Upper lobe of right lung (tissue), 1 donor: ENCODE measurements at regions not wholly inside any gene's neighbourhood (a gene's known extent, or its start where the extent isn't known, plus 50 kb on each side); places are given as distances from the start of the nearest gene placed in this dataset.

Experiments used
- ATAC-seq: fragments of 200-7000 bp; cut with Tn5 transposase; one replicate; pipeline ENCODE4 v1.9.1; 2020; ENCODE audit warnings: mild to moderate bottlenecking, moderate library complexity
- DNase-seq: peaks from one replicate; pipeline ENCODE4 v3.0.0-alpha.2; 2020
- H3K27ac ChIP-seq: fragments of 200-600 bp; one replicate; pipeline ENCODE4 v1.8.0; 2022
- H3K27me3 ChIP-seq: fragments of 200-600 bp; one replicate; pipeline ENCODE4 v1.8.0; 2022; ENCODE audit warnings: mild to moderate bottlenecking
- H3K36me3 ChIP-seq: fragments of 200-600 bp; one replicate; pipeline ENCODE4 v1.8.0; 2022
- H3K4me1 ChIP-seq: fragments of 200-600 bp; one replicate; pipeline ENCODE4 v1.8.0; 2022
- H3K4me3 ChIP-seq: fragments of 200-600 bp; one replicate; pipeline ENCODE4 v1.8.0; 2022; ENCODE audit warnings: mild to moderate bottlenecking
- H3K9me3 ChIP-seq: fragments of 200-600 bp; one replicate; pipeline ENCODE4 v1.8.0; 2022
- intact Hi-C: fragments of 100-400 bp; cut with DNase I; formaldehyde crosslinking; loops from one replicate; pipeline ENCODE4 v1.11.0; 2022
- TF ChIP-seq, protein P1 (sequence below): fragments of 200-600 bp; IDR thresholded peaks from one replicate; pipeline ENCODE4 v1.8.0; 2022; ENCODE audit warnings: antibody characterized with exemption
- donor health status: DM: no; HTN: yes; CAD: no; lungs with severe emphysema.

DNA sequence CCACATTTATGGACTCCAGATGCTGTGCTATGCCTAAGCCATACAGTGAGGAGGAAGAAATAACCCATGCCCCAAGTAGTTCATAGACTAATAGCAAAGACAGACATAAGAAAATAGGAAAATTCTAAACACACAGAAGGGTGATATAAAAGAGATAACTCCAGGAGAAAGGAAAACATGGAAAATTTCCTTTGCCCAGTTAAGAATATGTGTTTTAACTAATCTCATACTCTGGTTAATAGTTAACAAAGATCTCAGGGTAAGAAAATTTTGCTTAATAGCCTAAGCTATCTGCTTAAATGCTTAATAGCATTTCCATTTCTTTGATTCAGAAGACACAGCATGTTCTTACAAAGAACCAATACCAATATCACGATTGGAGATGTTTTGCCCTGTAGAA is 358.0 kb downstream of the MSX2 start:
- intact Hi-C loops, result no loop called here
- H3K27ac ChIP-seq, result no peak overlapping the region
- H3K36me3 ChIP-seq, result no peaks in the 10 kb centered on the region
- TF ChIP-seq, protein P1, sequence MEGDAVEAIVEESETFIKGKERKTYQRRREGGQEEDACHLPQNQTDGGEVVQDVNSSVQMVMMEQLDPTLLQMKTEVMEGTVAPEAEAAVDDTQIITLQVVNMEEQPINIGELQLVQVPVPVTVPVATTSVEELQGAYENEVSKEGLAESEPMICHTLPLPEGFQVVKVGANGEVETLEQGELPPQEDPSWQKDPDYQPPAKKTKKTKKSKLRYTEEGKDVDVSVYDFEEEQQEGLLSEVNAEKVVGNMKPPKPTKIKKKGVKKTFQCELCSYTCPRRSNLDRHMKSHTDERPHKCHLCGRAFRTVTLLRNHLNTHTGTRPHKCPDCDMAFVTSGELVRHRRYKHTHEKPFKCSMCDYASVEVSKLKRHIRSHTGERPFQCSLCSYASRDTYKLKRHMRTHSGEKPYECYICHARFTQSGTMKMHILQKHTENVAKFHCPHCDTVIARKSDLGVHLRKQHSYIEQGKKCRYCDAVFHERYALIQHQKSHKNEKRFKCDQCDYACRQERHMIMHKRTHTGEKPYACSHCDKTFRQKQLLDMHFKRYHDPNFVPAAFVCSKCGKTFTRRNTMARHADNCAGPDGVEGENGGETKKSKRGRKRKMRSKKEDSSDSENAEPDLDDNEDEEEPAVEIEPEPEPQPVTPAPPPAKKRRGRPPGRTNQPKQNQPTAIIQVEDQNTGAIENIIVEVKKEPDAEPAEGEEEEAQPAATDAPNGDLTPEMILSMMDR, result no peak
- no peak overlapping the region for H3K4me3 ChIP-seq
- no peak for DNase-seq
- no peaks in the 10 kb centered on the region for H3K27me3 ChIP-seq
- H3K4me1 ChIP-seq, result no peaks in the 10 kb centered on the region
- ATAC-seq, result no peak
- no peaks in the 10 kb centered on the region for H3K9me3 ChIP-seq

DNA sequence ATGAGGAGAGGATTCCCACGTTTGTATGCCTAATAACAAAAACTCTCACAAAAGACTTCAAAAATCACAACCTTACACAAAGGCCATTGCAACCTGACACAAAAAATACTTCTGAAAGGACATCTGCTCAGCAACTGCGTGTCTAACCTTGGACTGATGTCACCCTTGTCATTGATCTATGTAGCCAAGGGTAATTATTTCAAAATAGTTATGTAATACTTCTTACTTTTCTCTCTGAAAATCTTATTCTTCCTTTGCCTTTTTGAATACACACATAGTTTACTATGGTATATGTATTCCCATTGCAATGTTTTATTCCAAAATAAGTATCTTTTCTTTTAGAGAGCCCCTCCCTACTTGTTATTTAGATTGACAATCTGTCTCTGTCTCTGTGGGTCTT is 355.3 kb downstream of the MSX2 start:
- ATAC-seq, result no peak
- no peaks in the 10 kb centered on the region for H3K4me1 ChIP-seq
- no peak overlapping the region for H3K27ac ChIP-seq
- TF ChIP-seq, protein P1, result no peak
- intact Hi-C loops, result no loop called here
- DNase-seq, result no peak
- H3K9me3 ChIP-seq, result no peaks in the 10 kb centered on the region
- no peaks in the 10 kb centered on the region for H3K36me3 ChIP-seq
- H3K27me3 ChIP-seq, result no peaks in the 10 kb centered on the region
- H3K4me3 ChIP-seq, result no peak overlapping the region

DNA sequence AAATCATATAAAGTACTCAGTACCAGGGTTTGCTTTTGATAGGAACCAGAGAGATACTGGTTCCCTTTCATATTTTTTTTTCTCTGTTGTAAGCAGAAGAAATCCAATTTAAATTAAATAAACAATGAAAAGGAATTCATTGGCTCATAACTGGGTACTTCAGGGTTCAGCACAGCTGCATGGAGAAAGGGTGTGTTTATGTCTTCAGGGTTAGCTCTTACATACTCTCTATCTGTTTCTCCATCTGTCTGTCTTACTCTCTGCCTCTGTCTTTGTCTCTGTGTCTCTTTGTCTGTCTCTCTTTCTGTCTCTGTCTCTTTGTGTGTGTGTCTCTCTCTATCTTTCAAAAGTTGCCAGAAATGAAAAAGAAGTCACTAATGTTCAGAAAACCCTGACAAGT is 345.9 kb downstream of the MSX2 start:
- Histone ChIP-seq H3K27me3 (no peaks in the 10 kb centered on the region), H3K4me1 (no peaks in the 10 kb centered on the region), H3K36me3 (no peaks in the 10 kb centered on the region), H3K9me3 (no peaks in the 10 kb centered on the region), H3K27ac (no peak overlapping the region), H3K4me3 (no peak overlapping the region)
- no peak for DNase-seq
- intact Hi-C loops, result no loop called here
- no peak for ATAC-seq
- TF ChIP-seq, protein P1, result no peak

DNA sequence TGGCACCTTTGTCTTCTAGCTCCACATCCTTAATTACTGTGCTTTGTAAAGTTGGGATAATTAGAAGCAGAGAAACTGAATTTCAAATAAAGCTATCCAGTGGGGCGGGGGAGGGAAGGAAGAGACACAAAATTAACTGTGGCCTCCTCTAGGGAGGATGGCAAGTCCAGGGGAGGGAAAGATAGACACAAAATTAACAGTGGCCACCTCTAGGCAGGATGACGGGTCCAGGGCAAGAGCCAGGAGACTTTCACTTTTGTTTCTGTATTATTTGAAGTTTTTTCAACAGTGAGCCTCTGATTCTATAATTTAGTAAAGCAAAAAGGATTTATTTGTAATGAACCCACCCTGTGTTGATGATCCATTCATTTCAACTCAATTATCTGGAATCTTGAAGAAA is 335.9 kb downstream of the MSX2 start:
- no peaks in the 10 kb centered on the region for H3K9me3 ChIP-seq
- TF ChIP-seq, protein P1, result no peak
- DNase-seq, result no peak
- ATAC-seq, result no peak
- no peaks in the 10 kb centered on the region for H3K36me3 ChIP-seq
- no peak overlapping the region for H3K27ac ChIP-seq
- intact Hi-C loops, result no loop called here
- H3K4me1 ChIP-seq, result no peaks in the 10 kb centered on the region
- H3K4me3 ChIP-seq, result peak overlapping the region; percentile 13
- H3K27me3 ChIP-seq, result no peaks in the 10 kb centered on the region

DNA sequence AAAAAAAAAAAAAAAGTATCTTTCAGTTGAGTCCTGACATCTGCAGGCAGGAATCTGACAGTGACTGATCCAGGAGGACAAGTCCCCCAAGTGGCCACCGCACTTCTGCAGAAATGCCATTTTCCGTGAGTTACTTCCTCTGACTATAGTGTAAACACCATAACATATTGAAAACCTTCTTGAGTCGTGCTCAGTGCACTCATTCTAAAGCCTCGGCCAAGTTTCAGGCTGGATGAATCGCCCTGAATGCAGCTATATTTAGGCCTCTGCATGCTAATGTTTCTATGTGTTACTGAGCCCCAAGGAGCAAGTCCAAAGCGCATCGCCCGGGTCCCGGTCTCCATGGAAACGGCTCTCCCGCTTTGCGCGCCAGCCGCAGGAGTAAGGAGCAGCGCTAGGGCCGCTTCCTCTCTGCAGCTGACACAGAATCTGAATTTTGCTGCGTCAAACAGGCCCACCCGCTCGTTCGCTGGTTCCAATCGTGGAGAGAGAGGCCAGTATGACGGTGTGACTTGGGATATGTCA is 335.4 kb downstream of the MSX2 start:
- TF ChIP-seq, protein P1, result no peak
- H3K4me1 ChIP-seq, result no peaks in the 10 kb centered on the region
- peak overlapping the region; percentile 13 for H3K4me3 ChIP-seq
- ATAC-seq (no peak), DNase-seq (no peak)
- intact Hi-C loops, result no loop called here
- H3K36me3 ChIP-seq, result no peaks in the 10 kb centered on the region
- H3K9me3 ChIP-seq, result no peaks in the 10 kb centered on the region
- H3K27ac ChIP-seq, result no peak overlapping the region
- no peaks in the 10 kb centered on the region for H3K27me3 ChIP-seq

DNA sequence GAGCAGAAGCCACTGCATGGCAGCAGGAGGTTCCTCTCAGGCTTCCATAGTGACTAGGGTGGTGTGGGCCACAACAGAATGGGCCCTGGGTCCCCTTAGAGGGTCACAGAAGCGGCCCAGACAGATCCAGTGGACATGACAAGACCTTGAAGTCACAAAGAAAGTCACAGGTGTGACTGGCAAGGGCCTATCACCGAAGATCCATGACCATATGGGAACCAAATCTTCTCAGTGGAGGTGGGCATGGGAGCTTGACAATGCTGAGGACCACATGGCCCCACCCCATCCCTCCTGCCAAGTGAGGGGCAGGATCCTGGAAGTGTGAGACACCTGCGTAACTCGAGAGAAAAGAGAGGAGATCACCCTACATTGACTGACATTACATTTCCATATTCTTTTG is 332.4 kb downstream of the MSX2 start:
- no peaks in the 10 kb centered on the region for H3K4me1 ChIP-seq
- H3K4me3 ChIP-seq, result no peak overlapping the region
- DNase-seq (no peak), ATAC-seq (no peak)
- TF ChIP-seq, protein P1, result no peak
- no peaks in the 10 kb centered on the region for H3K36me3 ChIP-seq
- intact Hi-C loops, result no loop called here
- no peaks in the 10 kb centered on the region for H3K27me3 ChIP-seq
- H3K9me3 ChIP-seq, result no peaks in the 10 kb centered on the region
- no peak overlapping the region for H3K27ac ChIP-seq
